ENCODE measurements at regions not wholly inside any gene's neighbourhood (a gene's known extent, or its start where the extent isn't known, plus 50 kb on each side); places are given as distances from the start of the nearest gene placed in this dataset.

DNA sequence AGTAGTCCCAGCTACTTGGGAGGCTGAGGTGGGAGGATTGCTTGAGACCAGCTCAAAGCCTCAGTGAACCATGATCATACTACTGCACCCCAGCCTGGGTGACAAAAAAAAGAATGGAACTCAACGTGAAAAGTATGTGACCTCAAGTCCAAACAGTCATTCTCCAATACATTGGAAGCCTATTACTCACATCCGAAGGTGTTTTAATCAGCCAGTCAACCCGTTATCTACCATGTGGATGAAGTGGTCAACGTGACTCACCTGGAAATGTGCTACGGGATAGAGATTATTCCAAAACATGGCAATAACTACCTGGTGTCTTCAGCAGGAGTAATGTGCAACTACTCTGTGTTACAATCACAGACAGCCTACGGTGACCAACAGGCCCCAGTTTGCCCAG, 85.8 kb upstream of the TOP1 start:
- no TSS peak for BruUV-seq (replicated peaks)
- Histone ChIP-seq H3K27ac (ENCODE audit: low read depth, low read length, poor library complexity, severe bottlenecking) (no peak overlapping the region), H3K9me3 (ENCODE audit: low read depth, low read length, poor library complexity, severe bottlenecking) (no peaks in the 10 kb centered on the region), H3K4me3 (ENCODE audit: low read depth, low read length, poor library complexity, severe bottlenecking) (no peak overlapping the region), H3K4me1 (ENCODE audit: insufficient read depth, low read length, poor library complexity, severe bottlenecking) (no peaks in the 10 kb centered on the region), H3K27me3 (replicated peaks; ENCODE audit: insufficient read depth, low read depth, low read length, poor library complexity) (no peaks in the 10 kb centered on the region), H3K36me3 (ENCODE audit: insufficient read depth, low read length, poor library complexity, severe bottlenecking) (no peaks in the 10 kb centered on the region)
- CTCF ChIA-PET, result interaction anchor here (1.0 kb wide), 1 partner anchor 20 kb away, joined by 3 read pairs; no protein-coding TSS in a partner anchor
- POLR2A ChIA-PET (ENCODE audit: low non-redundant PET), result no interaction called here
- intact Hi-C loops (cut with micrococcal nuclease; ENCODE audit: unreplicated experiment), result loop anchor here (5.0 to 10.0 kb wide), 2 partner anchors 150 to 678 kb away; no protein-coding TSS in a partner anchor
- TF ChIP-seq, protein P1, sequence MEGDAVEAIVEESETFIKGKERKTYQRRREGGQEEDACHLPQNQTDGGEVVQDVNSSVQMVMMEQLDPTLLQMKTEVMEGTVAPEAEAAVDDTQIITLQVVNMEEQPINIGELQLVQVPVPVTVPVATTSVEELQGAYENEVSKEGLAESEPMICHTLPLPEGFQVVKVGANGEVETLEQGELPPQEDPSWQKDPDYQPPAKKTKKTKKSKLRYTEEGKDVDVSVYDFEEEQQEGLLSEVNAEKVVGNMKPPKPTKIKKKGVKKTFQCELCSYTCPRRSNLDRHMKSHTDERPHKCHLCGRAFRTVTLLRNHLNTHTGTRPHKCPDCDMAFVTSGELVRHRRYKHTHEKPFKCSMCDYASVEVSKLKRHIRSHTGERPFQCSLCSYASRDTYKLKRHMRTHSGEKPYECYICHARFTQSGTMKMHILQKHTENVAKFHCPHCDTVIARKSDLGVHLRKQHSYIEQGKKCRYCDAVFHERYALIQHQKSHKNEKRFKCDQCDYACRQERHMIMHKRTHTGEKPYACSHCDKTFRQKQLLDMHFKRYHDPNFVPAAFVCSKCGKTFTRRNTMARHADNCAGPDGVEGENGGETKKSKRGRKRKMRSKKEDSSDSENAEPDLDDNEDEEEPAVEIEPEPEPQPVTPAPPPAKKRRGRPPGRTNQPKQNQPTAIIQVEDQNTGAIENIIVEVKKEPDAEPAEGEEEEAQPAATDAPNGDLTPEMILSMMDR (conservative IDR thresholded peaks at IDR 0.05; ENCODE audit: low read depth, low read length), result no peak
- TF ChIP-seq EZH2 (IDR thresholded peaks at IDR 0.05; ENCODE audit: borderline replicate concordance, low read depth, low read length, poor library complexity, severe bottlenecking), result no peak
- no peak for DNase-seq (ENCODE audit: low spot score)

DNA sequence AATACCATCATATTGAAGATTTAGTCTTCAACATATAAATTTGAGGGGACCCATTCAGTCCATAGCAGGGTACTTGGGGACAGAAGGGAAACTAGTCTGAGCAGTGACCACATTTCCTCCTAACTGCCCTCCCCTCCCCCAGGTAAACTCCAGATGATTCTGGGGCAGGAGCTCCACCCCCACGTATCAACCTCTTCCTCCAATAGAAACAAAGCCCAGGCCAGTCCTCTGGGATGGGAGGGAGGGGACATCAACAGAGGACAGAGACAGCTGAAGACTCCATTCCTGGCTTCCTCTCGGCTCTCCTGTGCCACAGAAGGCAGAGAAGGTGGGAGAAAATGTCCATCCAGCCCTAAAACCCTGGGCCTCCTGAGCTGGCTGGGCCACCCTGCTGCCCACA, 85.0 kb upstream of the TOP1 start:
- BruUV-seq (replicated peaks), result no TSS peak
- intact Hi-C loops (cut with micrococcal nuclease; ENCODE audit: unreplicated experiment), result loop anchor here (5.0 to 10.0 kb wide), 2 partner anchors 151 to 679 kb away; no protein-coding TSS in a partner anchor
- CTCF ChIA-PET, result no interaction called here

DNA sequence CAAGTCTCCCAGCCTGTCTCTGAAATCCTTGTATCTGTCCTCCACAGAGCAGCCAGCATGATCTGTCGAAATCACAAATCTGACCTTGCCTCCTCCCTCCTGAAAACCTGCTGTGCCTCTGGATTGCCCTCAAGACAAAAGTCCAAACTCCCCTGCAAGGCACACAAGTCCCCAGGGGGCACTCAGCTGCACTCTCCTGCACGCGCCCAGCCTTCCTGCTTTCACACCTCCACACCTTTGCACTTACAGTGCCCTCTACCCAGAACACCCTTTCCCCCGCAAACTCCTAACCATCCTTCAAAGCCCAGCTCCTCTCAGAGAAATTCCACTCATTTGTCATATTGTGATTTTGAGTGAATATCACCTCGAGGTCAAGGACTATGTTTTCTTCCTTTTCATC, 83.4 kb upstream of the TOP1 start:
- Histone ChIP-seq H3K4me1 (ENCODE audit: insufficient read depth, low read length, poor library complexity, severe bottlenecking) (no peaks in the 10 kb centered on the region), H3K9me3 (ENCODE audit: low read depth, low read length, poor library complexity, severe bottlenecking) (no peaks in the 10 kb centered on the region), H3K36me3 (ENCODE audit: insufficient read depth, low read length, poor library complexity, severe bottlenecking) (no peaks in the 10 kb centered on the region), H3K4me3 (ENCODE audit: low read depth, low read length, poor library complexity, severe bottlenecking) (no peak overlapping the region), H3K27ac (ENCODE audit: low read depth, low read length, poor library complexity, severe bottlenecking) (no peak overlapping the region), H3K27me3 (replicated peaks; ENCODE audit: insufficient read depth, low read depth, low read length, poor library complexity) (no peaks in the 10 kb centered on the region)
- TF ChIP-seq, protein P1 (conservative IDR thresholded peaks at IDR 0.05; ENCODE audit: low read depth, low read length), result no peak
- TF ChIP-seq EZH2 (IDR thresholded peaks at IDR 0.05; ENCODE audit: borderline replicate concordance, low read depth, low read length, poor library complexity, severe bottlenecking), result no peak
- DNase-seq (ENCODE audit: low spot score), result no peak
- intact Hi-C loops (cut with micrococcal nuclease; ENCODE audit: unreplicated experiment), result loop anchor here (5.0 to 10.0 kb wide), 3 partner anchors 203 to 1683 kb away; no protein-coding TSS in a partner anchor
- BruUV-seq (replicated peaks), result no TSS peak
- ChIA-PET CTCF (interaction anchor here (1.2 to 2.3 kb wide), 3 partner anchors 148 to 255 kb away, joined by 4 to 14 read pairs (median 6); no protein-coding TSS in a partner anchor), POLR2A (ENCODE audit: low non-redundant PET) (no interaction called here)

More for the DNA sequence above, 85.0 kb upstream of the TOP1 start:
- Histone ChIP-seq H3K27ac (ENCODE audit: low read depth, low read length, poor library complexity, severe bottlenecking) (no peak overlapping the region), H3K27me3 (replicated peaks; ENCODE audit: insufficient read depth, low read depth, low read length, poor library complexity) (no peaks in the 10 kb centered on the region), H3K9me3 (ENCODE audit: low read depth, low read length, poor library complexity, severe bottlenecking) (no peaks in the 10 kb centered on the region), H3K4me1 (ENCODE audit: insufficient read depth, low read length, poor library complexity, severe bottlenecking) (no peaks in the 10 kb centered on the region), H3K4me3 (ENCODE audit: low read depth, low read length, poor library complexity, severe bottlenecking) (no peak overlapping the region), H3K36me3 (ENCODE audit: insufficient read depth, low read length, poor library complexity, severe bottlenecking) (no peaks in the 10 kb centered on the region)
- DNase-seq (ENCODE audit: low spot score), result no peak
- POLR2A ChIA-PET (ENCODE audit: low non-redundant PET), result no interaction called here
- TF ChIP-seq EZH2 (IDR thresholded peaks at IDR 0.05; ENCODE audit: borderline replicate concordance, low read depth, low read length, poor library complexity, severe bottlenecking), result no peak
- TF ChIP-seq, protein P1 (conservative IDR thresholded peaks at IDR 0.05; ENCODE audit: low read depth, low read length), result no peak

Data from A673 (cell line).